GM19438 (cell line): ENCODE measurements at regions not wholly inside any gene's neighbourhood (a gene's known extent, or its start where the extent isn't known, plus 50 kb on each side); places are given as distances from the start of the nearest gene placed in this dataset.
"Not testable (repeated sequence)": the region's sequence is repeated elsewhere in the genome, so short reads cannot be mapped to it uniquely, and the experiment has no call there.

Experiments used
- ATAC-seq: cut with Tn5 transposase; IDR thresholded peaks from one replicate; pipeline ENCODE4 v1.9.1; 2021; ENCODE audit warnings: low read depth; ENCODE audit not compliant: unreplicated experiment

DNA sequence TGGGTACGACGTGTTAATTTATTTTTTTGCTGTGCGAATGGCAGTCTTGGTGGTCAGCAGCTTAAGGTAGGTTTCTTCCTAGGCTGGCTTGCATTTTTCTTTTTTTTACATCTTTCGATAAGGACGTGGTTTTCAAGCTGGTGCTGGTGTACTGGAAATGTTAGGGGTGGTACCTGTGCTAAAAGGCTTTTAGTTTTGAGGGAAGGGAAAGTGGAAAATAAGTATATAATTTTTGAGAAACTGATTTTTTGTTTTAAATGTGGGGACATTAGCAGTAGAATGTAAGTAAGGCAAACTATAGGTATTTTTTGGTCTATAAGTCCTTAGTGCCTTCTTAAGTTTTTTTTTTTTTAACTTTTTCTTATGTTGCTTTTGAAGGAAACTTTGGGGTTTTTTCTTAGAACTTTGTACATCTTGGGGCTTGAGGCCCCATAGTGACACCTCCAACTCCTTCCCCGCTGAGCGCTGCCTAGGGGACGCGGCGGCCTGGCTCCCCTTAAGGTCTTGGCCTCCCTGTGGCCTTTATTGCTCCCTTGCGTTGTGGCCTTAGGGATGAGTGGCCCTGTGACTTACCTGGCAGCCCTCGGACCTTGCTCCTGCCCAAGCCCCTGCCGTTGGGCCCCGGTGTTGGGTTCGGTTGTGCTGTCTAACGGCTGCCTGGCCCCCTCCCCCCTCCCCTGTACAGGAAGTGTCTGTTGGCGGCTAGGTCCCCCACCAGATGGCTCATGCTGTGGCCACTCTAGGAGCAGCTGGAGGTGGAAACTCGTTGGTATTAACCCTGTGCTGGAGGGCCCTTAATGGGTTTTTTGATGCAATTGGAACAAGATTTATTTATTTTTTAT lies 88.0 kb upstream of the RPRML start:
- peak; percentile 75 for ATAC-seq

DNA sequence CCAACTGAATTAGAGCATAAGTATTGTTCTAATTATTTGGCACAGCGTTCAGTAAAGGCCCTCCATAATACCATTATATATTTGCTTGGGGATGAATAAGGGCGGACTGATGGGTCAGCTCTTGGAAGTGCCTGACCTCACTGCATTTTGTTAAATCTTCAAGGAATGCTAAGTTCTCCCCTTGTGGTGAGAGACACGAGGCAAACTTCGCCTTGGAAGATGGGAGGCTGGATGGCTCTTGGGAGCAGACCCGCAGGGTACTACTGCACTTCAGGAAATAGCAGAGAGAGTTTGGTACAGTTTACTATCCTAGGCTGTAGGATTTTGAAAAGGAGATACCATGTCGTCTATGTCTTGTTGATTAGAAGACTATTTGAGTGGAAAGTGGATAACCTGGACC lies 87.0 kb upstream of the RPRML start:
- ATAC-seq: no peak

DNA sequence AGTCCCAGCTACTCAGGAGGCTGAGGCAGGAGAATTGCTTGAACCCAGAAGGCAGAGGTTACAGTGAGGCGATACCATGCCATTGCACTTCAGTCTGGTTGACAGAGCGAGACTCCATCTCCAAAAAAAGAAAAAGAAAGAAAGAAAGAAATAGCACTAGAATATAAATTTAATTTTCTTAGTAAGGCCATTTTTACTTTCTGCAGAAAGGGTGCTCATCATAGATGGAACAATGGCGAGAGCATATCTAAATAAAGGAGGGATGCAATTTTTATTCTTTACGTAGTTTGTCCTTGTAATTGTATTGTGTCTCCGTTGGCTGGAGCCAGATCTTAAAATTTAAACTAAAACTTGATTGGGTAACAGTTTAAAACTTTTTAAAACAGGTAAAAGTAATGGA lies 85.6 kb upstream of the RPRML start:
- ATAC-seq: no peak

DNA sequence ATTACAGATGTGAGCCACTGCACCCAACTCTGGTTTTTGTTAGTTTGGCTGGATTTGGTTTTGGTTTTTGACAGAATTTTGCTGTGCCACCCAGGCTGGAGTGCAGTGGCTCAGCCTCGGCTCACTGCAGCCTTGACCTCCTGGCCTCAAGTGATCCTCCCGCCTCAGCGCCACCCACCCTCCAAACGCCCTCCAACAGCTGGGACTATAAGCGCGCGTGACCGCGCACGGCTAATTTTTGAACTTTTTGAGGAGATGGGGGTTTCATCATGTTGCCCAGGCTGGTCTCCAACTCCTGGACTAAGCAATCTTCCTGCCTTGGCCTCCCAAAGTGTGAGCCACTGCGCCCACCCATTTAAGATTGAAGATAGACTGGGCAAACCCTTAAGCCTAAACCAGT lies 84.4 kb upstream of the RPRML start:
- ATAC-seq: no peak

DNA sequence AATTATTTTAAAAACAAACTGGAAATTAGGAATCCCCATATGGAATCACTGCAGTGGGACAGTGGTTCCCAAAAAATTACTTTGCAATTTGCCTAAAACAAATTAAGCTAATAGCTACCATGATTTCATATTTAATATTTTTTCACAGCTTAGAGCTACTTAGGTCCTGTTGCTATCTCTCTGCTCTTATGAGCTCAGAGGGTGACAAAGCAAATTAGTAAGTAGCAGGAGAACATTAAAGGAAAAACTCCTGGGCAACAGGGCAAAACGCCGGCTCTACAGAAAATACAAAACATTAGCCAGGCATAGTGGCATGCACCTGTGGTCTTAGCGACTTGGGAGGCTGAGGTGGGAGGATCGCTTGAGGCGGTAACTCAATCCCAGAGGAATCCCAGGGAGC lies 83.8 kb upstream of the RPRML start:
- not testable (repeated sequence) for ATAC-seq

DNA sequence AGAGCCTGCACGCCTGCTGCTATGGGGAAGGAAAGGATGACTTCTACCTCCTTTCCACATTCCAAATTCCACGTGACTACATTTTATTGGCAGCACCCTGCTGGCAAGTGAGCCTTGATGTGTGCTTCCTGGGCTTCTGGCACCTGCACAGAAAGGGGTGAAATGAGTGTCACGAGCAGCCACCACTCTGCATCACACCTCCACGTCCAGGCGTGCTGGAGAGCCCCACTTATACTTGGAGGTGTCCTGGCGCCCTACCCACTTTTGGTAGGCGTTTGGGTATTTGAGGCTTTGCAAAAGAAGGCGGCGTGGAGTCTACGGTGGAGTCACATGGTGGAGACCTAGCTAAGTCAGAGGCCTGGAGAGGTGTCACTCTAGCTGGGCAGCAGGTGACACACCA lies 81.0 kb upstream of the RPRML start:
- not testable (repeated sequence) for ATAC-seq

DNA sequence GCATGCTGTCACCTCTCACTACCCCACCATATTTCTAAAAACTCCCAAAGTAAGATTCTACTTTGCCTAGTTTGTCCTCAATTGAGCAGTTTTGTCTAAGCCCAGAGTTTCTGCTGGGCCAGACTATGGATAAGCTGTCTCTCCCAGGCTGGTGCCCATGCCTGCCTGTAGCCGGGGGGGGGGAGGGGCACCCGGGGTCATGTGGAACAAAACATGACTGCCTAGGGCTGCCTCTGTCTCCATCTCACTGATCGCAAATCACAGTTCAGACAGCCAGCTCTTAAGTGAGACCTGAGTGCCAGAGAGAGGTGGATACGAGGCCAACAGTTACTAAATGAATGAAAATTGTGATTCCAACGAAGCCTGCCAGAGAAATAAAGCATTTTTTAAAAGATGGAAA lies 78.8 kb upstream of the RPRML start:
- ATAC-seq: no peak

DNA sequence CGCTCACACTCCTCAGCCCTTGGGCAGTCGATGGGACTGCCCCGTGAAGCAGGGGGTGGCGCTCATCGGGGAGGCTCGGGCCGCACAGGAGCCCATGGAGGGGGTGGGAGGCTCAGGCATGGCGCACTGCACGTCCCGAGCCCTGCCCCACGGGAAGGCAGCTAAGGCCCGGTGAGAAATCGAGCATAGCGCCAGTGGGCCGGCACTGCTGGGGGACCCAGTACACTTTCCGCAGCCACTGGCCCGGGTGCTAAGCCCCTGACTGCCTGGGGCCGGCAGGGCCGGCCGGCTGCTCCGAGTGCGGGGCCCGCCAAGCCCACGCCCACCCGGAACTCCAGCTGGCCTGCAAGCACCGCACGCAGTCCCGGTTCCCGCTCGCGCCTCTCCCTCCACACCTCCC lies 78.2 kb upstream of the RPRML start:
- not testable (repeated sequence) for ATAC-seq

DNA sequence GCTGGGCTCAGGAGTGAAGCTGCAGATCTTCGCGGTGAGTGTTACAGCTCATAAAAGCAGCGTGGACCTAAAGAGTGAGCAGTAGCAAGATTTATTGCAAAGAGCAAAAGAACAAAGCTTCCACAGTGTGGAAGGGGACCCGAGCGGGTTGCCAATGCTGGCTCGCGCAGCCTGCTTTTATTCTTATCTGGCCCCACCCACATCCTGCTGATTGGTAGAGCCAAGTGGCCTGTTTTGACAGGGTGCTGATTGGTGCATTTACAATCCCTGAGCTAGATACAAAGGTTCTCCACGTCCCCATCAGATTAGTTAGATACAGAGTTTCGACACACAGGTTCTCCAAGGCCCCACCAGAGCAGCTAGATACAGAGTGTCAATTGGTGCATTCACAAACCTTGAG lies 77.6 kb upstream of the RPRML start:
- not testable (repeated sequence) for ATAC-seq
